Right lobe of liver (tissue), 4 donors: ENCODE measurements at regions not wholly inside any gene's neighbourhood (a gene's known extent, or its start where the extent isn't known, plus 50 kb on each side); places are given as distances from the start of the nearest gene placed in this dataset.

Experiments used
- POLR2A ChIP-seq: fragments of 450-650 bp; IDR thresholded peaks from one replicate; pipeline ENCODE4 v1.6.1; 2017; ENCODE audit warnings: antibody characterized with exemption, mild to moderate bottlenecking
- TF ChIP-seq, protein P1 (sequence below), 4 donors: fragments of 200-600 bp in 3 of 4; fragments of 450-650 bp in 1 of 4; IDR thresholded peaks; one replicate each; pipeline versions ENCODE4 v1.5.1 to v1.8.0; 2016 to 2022; ENCODE audit warnings: antibody characterized with exemption in 4 of 4, mild to moderate bottlenecking in 2 of 4
- donor health status: DM: no; HTN: no; CAD: no.
- donor health status: DM: no; HTN: no; CAD: no.
- donor health status: DM: no; HTN: yes; CAD: no.

DNA sequence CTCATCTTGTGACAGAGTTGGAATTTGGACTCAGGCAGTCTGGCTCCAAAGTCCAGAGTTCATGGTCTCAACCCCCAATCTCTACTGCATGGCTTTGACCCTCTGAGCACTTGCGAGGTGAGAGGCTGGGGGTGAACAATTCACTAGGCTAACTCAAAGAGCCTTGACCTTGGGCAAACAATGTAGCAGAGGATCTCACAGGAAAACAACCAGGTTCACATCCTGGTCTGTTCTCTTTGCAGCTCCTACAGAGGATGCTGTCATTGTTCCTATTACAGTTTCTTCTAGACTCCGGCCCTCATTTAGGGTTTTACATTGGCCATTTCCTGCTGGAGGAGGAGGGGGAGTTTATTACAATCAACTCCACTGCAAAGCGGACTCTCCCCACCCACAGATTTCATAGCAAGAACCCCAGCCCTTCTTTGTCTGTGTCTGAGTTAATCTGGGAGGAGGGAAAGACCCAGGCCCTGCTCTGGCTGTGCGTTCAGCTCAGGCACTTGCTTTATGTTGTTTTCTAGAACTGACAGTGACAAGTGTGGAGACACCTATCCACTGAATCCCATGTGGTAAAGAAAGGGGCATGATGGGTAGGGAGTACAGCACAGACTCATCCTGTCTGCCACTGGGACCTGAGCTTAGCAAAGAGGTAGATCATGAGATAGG, 101.6 kb downstream of the LBH start:
- TF ChIP-seq, protein P1, sequence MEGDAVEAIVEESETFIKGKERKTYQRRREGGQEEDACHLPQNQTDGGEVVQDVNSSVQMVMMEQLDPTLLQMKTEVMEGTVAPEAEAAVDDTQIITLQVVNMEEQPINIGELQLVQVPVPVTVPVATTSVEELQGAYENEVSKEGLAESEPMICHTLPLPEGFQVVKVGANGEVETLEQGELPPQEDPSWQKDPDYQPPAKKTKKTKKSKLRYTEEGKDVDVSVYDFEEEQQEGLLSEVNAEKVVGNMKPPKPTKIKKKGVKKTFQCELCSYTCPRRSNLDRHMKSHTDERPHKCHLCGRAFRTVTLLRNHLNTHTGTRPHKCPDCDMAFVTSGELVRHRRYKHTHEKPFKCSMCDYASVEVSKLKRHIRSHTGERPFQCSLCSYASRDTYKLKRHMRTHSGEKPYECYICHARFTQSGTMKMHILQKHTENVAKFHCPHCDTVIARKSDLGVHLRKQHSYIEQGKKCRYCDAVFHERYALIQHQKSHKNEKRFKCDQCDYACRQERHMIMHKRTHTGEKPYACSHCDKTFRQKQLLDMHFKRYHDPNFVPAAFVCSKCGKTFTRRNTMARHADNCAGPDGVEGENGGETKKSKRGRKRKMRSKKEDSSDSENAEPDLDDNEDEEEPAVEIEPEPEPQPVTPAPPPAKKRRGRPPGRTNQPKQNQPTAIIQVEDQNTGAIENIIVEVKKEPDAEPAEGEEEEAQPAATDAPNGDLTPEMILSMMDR (IDR thresholded peaks at IDR 0.05): no peak
- TF ChIP-seq POLR2A: no peak
